ENCODE measurements at regions not wholly inside any gene's neighbourhood (a gene's known extent, or its start where the extent isn't known, plus 50 kb on each side); places are given as distances from the start of the nearest gene placed in this dataset.
A peak's percentile ranks its signal among the peaks of the same experiment; 100 is the strongest.

DNA sequence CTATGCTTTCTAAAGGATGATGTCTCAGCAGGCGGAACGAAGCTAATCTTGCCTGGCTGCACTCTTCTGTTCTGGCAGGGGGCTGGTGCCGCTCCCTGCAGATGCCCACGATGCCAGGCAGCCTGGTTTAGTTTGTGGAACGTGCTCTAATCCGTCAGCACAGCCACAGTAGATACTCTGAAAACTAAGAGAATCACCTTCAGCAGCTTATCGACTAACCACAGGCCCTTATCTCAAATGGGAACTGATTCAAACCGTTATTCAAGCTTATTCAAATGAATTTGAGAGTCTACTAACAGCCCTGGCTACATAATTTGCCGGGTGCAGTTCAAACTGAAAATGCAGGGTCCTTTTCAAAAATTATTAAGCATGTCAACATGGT lies 246.6 kb upstream of the ANKRD55 start:
- peaks cover 0 to 4% (median 0%) of the 10 kb centered on the region in 3 donors for H3K27me3 ChIP-seq
- peak overlapping the region in 1 of 4 donors; percentile 67 for H3K4me3 ChIP-seq
- H3K4me1 ChIP-seq = peaks cover 7 to 35% (median 31%) of the 10 kb centered on the region in 4 donors
- DNase-seq = peak in 1 of 2 donors; percentile 44
- H3K27ac ChIP-seq = peak overlapping the region; percentile 37 to 94 (median 88)
- H3K36me3 ChIP-seq = no peaks in the 10 kb centered on the region
- intact Hi-C loops (cut with DNase I; ENCODE audit: low total_unique reads) = no loop called here
- H3K9me3 ChIP-seq = no peaks in the 10 kb centered on the region
- WGBS, 5 donors = 28 to 50% (median 30%) methylated on average over 9 of the region's 9 CpGs
- TF ChIP-seq POLR2AphosphoS5 (IDR thresholded peaks at IDR 0.05) (no peak), CTCF (IDR thresholded peaks at IDR 0.05) (no peak), EP300 (IDR thresholded peaks at IDR 0.05) (no peak), POLR2A (IDR thresholded peaks at IDR 0.05) (no peak)

GRCh38 chr5:56479126-56479525 lies 246.0 kb upstream of the ANKRD55 start:
- H3K27ac ChIP-seq = peak overlapping the region in 2 of 5 donors; percentile 88 to 94
- intact Hi-C loops (cut with DNase I; ENCODE audit: low total_unique reads) = no loop called here

DNA sequence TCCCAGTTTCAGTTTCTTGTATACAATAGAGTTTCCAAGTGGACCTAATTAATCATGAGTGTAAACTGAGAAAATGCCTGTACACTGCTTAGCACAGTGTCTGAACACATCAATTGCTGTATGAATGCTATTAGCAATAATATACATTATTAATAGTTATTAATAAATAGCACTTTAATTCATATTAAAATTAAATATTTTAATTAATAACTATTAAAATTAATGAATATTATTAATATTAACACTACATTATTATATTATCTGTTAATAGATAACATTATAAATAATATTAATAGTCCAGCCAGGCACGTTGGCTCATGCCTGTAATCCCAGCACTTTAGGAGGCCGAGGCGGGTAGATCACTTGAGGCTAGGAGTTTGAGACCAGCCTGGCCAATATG lies 244.9 kb upstream of the ANKRD55 start:
- peaks cover 0 to 4% (median 0%) of the 10 kb centered on the region in 3 donors for H3K27me3 ChIP-seq
- peaks cover 7 to 35% (median 31%) of the 10 kb centered on the region in 4 donors for H3K4me1 ChIP-seq
- intact Hi-C loops (cut with DNase I; ENCODE audit: low total_unique reads) = no loop called here
- no peak overlapping the region for H3K4me3 ChIP-seq
- H3K36me3 ChIP-seq = no peaks in the 10 kb centered on the region
- 91 to 96% (median 94%) methylated on average over 3 of the region's 3 CpGs for WGBS, 5 donors
- no peak overlapping the region for H3K27ac ChIP-seq
- no peaks in the 10 kb centered on the region for H3K9me3 ChIP-seq
- no peak for DNase-seq
- TF ChIP-seq EP300 (IDR thresholded peaks at IDR 0.05) (no peak), CTCF (IDR thresholded peaks at IDR 0.05) (no peak), POLR2A (IDR thresholded peaks at IDR 0.05) (no peak), POLR2AphosphoS5 (IDR thresholded peaks at IDR 0.05) (no peak)

More at GRCh38 chr5:56479126-56479525, 246.0 kb upstream of the ANKRD55 start:
- no peak for DNase-seq
- Histone ChIP-seq H3K4me1 (peaks cover 7 to 35% (median 31%) of the 10 kb centered on the region in 4 donors), H3K9me3 (no peaks in the 10 kb centered on the region), H3K27me3 (peaks cover 0 to 4% (median 0%) of the 10 kb centered on the region in 3 donors), H3K36me3 (no peaks in the 10 kb centered on the region), H3K4me3 (peak overlapping the region in 1 of 4 donors; percentile 13)
- WGBS, 5 donors = 57 to 80% (median 73%) methylated on average over 3 of the region's 3 CpGs
- no peak for TF ChIP-seq CTCF (IDR thresholded peaks at IDR 0.05)
- TF ChIP-seq POLR2A (IDR thresholded peaks at IDR 0.05) = no peak
- no peak for TF ChIP-seq POLR2AphosphoS5 (IDR thresholded peaks at IDR 0.05)
- no peak for TF ChIP-seq EP300 (IDR thresholded peaks at IDR 0.05)

GRCh38 chr5:56476487-56476856 lies 243.3 kb upstream of the ANKRD55 start:
- no peak for DNase-seq
- peaks cover 0 to 4% (median 0%) of the 10 kb centered on the region in 3 donors for H3K27me3 ChIP-seq
- intact Hi-C loops (cut with DNase I; ENCODE audit: low total_unique reads) = no loop called here
- H3K36me3 ChIP-seq = no peaks in the 10 kb centered on the region
- no peaks in the 10 kb centered on the region for H3K9me3 ChIP-seq
- H3K4me3 ChIP-seq = no peak overlapping the region
- WGBS, 5 donors = 78 to 93% (median 84%) methylated on average over 5 of the region's 5 CpGs
- TF ChIP-seq POLR2A (IDR thresholded peaks at IDR 0.05) (no peak), CTCF (IDR thresholded peaks at IDR 0.05) (no peak), EP300 (IDR thresholded peaks at IDR 0.05) (no peak), POLR2AphosphoS5 (IDR thresholded peaks at IDR 0.05) (no peak)
- H3K4me1 ChIP-seq = peaks cover under 1 to 26% (median 24%) of the 10 kb centered on the region in 4 donors
- no peak overlapping the region for H3K27ac ChIP-seq

All from stomach (tissue), 8 donors.